ENCODE measurements at regions not wholly inside any gene's neighbourhood (a gene's known extent, or its start where the extent isn't known, plus 50 kb on each side); places are given as distances from the start of the nearest gene placed in this dataset.

GRCh38 chr11:13082588-13082987 lies 73.5 kb downstream of the RASSF10 start:
- Histone ChIP-seq H3K27me3 (peaks cover 0 to 48% (median 0%) of the 10 kb centered on the region in 4 donors), H3K4me3 (no peak overlapping the region), H3K9me3 (peaks cover 0 to 1% (median 0%) of the 10 kb centered on the region in 4 donors), H3K27ac (replicated peaks in 1 of 4) (no peak overlapping the region), H3K4me1 (no peaks in the 10 kb centered on the region), H3K36me3 (no peaks in the 10 kb centered on the region)
- DNase-seq (ENCODE audit: extremely low spot score): peak; percentile 64
- TF ChIP-seq CTCF (IDR thresholded peaks at IDR 0.05) (no peak), EP300 (IDR thresholded peaks at IDR 0.05) (no peak), POLR2AphosphoS5 (IDR thresholded peaks at IDR 0.05) (no peak), POLR2A (IDR thresholded peaks at IDR 0.05; ENCODE audit: low read depth) (no peak)
- 82% methylated on average over 1 of the region's 1 CpG for WGBS
- intact Hi-C loops (cut with DNase I): no loop called here

GRCh38 chr11:13090228-13090708 lies 81.2 kb downstream of the RASSF10 start:
- no peak for DNase-seq (ENCODE audit: extremely low spot score)
- TF ChIP-seq POLR2AphosphoS5 (IDR thresholded peaks at IDR 0.05) (no peak), POLR2A (IDR thresholded peaks at IDR 0.05; ENCODE audit: low read depth) (no peak), CTCF (IDR thresholded peaks at IDR 0.05) (no peak), EP300 (IDR thresholded peaks at IDR 0.05) (no peak)
- H3K4me1 ChIP-seq: no peaks in the 10 kb centered on the region
- H3K36me3 ChIP-seq: no peaks in the 10 kb centered on the region
- WGBS: 61% methylated on average over 2 of the region's 2 CpGs
- H3K27ac ChIP-seq (replicated peaks in 1 of 4): no peak overlapping the region
- peaks cover 0 to 10% (median 5%) of the 10 kb centered on the region in 4 donors for H3K9me3 ChIP-seq
- H3K27me3 ChIP-seq: no peaks in the 10 kb centered on the region
- intact Hi-C loops (cut with DNase I): no loop called here
- H3K4me3 ChIP-seq: no peak overlapping the region

DNA sequence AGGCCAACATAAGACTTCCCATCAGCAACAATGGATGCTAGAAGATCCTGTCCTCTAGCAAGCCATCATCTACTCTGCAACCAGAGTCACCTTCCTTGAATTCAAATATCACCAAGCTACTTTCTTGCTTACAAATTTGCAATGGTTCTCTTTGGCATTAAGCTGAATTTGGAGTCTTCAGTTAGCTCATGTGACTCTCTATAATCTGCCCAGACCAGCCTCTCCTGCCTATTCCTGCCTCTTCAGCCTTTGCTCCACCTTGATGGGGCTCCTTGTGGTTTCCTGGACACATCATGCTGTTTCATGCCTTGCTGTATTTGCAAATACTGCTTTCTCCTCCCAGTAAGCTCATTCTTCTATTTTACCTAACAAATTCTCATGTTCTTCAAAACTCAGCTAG lies 82.3 kb downstream of the RASSF10 start:
- H3K27me3 ChIP-seq: no peaks in the 10 kb centered on the region
- H3K9me3 ChIP-seq: peaks cover 0 to 10% (median 5%) of the 10 kb centered on the region in 4 donors
- H3K27ac ChIP-seq (replicated peaks in 1 of 4): no peak overlapping the region
- H3K36me3 ChIP-seq: no peaks in the 10 kb centered on the region
- H3K4me1 ChIP-seq: no peaks in the 10 kb centered on the region
- no peak overlapping the region for H3K4me3 ChIP-seq
- intact Hi-C loops (cut with DNase I): no loop called here
- DNase-seq (ENCODE audit: extremely low spot score): no peak
- TF ChIP-seq POLR2AphosphoS5 (IDR thresholded peaks at IDR 0.05): no peak
- no peak for TF ChIP-seq CTCF (IDR thresholded peaks at IDR 0.05)
- TF ChIP-seq EP300 (IDR thresholded peaks at IDR 0.05): no peak
- TF ChIP-seq POLR2A (IDR thresholded peaks at IDR 0.05; ENCODE audit: low read depth): no peak

- Histone ChIP-seq H3K4me3 (no peak overlapping the region), H3K4me1 (no peaks in the 10 kb centered on the region), H3K9me3 (peaks cover 0 to 10% (median 5%) of the 10 kb centered on the region in 4 donors), H3K27ac (replicated peaks in 1 of 4) (no peak overlapping the region), H3K27me3 (no peaks in the 10 kb centered on the region), H3K36me3 (no peaks in the 10 kb centered on the region)
- WGBS: 70% methylated on average over 1 of the region's 1 CpG
- no peak for DNase-seq (ENCODE audit: extremely low spot score)
- TF ChIP-seq EP300 (IDR thresholded peaks at IDR 0.05) (no peak), POLR2A (IDR thresholded peaks at IDR 0.05; ENCODE audit: low read depth) (no peak), POLR2AphosphoS5 (IDR thresholded peaks at IDR 0.05) (no peak), CTCF (IDR thresholded peaks at IDR 0.05) (no peak)
- intact Hi-C loops (cut with DNase I): no loop called here
These were observed 82.7 kb downstream of the RASSF10 start for GRCh38 chr11:13091804-13092203.
